CD4-positive, alpha-beta T cell treated with Interleukin-15 for 4 hours (primary cell): ENCODE measurements at regions not wholly inside any gene's neighbourhood (a gene's known extent, or its start where the extent isn't known, plus 50 kb on each side); places are given as distances from the start of the nearest gene placed in this dataset.
A peak's percentile ranks its signal among the peaks of the same experiment; 100 is the strongest.
"Not testable (repeated sequence)": the region's sequence is repeated elsewhere in the genome, so short reads cannot be mapped to it uniquely, and the experiment has no call there.

Experiments
- DNase-seq: peaks from one replicate; pipeline ENCODE4 v3.0.0-alpha.2; 2020; ENCODE audit warnings: low spot score

DNA sequence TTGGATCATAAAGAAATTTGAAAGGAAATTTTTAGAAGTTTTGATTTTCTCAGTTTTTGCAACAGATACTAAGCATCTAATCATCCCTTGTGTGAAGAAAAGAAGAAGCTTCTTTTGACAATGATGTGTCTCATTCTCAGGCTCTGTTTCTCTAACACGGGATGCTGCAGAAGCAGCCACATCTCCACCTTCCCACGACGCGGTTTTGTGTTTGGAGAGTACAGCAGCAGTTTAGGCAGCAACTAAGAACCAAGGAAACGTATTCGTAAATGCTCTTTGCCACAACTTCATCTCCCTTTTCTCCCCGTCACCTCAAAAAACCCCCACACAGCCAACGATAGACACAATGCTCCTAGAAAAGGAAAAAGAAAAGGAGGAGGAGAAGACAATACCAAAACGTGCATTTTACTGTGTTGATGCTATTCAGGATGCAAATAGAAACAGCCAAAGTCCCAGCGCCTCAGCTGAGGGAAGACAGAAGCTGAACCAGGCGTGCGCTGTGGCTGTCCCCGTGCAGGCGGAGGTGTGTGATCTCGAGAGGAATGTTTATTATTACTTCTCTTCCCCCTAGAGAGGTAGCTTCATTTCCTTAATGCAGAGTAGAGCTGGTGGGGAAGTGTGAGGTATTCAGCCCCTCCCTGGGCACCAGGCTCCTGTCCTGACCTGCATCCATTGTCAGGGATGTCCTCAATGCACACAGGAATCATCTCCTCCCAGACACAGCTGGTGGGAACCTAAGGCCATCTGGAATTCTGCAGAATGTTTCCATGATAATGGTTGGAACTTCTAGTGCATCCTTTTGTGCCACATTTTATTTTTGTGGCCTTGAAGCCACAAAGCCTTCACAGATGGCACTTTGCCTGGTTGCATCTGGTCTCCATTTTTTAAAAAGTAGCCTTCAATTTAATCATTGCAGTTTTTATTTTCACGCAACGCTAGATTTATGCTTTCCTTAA, 174.6 kb upstream of the KLF6 start:
- DNase-seq, result no peak

GRCh38 chr10:3958472-3958996, 173.5 kb upstream of the KLF6 start:
- DNase-seq, result no peak

DNA sequence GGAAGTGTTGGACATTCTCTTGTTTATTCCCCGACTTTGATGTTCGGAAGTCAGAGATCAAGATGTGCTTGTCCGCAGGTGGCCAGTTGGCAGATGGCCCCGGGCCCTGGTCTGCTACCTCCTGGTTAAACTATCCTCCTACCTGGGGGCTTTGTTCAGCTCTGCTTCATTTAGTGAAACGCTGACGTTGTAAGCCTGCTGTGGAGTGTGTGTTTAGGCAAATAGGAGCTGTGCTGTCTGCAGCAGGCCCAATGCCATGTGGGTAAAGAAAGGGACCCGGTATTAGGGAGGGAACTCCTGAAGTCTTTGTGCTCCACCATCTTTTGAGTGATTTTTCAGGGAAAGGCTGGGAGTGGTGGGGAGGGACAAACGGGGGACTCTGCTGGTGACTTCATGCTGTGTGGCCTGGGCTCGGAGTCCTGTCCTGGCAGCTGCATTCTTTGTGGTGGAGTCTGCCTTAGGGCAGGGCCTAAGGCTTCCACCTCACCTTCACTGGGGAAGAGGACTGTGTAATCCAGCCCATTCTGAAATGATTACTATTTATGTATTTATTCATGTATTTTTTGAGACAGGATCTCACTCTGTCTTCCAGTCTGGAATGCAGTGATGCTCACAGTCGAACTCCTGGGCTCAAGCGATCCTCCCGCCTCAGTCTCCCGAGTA, 171.1 kb upstream of the KLF6 start:
- DNase-seq, result no peak

DNA sequence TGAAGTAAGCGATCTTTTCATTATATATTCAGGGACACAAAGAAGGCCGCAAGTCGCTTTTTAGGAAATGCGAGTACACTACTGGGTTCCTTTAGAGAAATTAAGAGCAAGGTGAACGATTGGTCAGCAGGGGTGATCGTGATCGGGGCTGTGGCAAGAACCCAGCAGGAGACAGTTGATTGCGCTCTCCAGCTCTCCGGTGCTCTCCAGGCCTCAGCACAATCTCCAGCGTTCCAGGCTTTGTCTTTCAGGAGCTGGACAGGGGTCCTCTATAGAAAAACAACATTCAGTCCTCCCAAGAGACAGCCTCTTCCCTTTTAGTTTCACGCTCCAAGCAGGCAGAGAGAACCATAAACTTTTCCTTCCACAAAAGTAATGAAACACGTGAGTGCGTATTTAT, 170.5 kb upstream of the KLF6 start:
- DNase-seq, result no peak

DNA sequence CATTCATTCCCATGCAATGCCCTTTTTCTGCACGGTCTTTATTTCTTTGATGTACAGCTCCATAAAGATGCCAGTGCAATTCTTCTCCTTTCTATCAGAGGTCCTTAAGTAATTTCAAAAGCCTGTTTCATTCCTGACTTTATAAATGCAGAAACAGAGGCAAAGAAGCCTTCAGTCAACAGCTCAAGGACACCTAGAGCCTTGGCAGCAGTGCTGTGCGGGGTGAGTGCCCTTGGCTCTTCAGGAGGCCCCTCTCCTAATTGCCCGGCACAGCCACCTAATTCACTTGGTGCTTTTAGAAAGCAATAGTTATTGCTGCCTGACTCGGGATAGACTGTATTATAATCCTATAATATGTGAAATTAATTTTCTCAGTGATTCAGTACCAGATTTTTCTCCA, 169.6 kb upstream of the KLF6 start:
- DNase-seq, result no peak

DNA sequence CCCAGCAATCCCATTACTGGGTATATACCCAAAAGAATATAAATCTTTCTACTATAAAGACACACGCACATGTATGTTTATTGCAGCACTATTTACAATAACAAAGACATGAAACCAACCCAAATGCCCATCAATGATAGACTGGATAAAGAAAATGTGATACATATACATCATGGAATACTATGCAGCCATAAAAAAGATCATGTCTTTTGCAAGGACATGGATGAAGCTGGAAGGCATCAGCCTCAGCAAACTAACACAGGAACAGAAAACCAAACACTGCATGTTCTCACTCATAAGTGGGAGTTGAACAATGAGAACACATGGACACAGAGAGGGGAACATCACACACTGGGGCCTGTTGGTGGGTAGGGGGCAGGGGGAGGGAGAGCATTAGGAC, 169.0 kb upstream of the KLF6 start:
- DNase-seq, result not testable (repeated sequence)

DNA sequence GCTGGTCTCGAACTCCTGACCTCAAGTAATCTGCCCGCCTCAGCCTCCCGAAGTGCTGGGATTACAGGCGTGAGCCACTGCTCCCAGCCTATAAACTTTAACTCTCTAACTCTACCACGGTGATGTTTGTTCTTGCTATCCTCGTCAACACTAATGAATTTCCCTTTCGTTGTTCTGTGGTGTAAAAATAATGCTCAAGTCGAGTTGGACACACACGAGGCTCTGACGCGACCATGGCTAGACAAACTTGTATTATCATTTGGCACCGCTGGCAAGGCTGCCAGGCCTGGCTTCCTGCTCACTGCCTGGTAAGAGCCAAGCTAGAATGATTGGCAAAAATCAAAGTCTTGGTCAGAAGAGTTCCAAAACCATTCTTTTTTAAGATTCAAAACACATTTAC, 167.0 kb upstream of the KLF6 start:
- no peak for DNase-seq

DNA sequence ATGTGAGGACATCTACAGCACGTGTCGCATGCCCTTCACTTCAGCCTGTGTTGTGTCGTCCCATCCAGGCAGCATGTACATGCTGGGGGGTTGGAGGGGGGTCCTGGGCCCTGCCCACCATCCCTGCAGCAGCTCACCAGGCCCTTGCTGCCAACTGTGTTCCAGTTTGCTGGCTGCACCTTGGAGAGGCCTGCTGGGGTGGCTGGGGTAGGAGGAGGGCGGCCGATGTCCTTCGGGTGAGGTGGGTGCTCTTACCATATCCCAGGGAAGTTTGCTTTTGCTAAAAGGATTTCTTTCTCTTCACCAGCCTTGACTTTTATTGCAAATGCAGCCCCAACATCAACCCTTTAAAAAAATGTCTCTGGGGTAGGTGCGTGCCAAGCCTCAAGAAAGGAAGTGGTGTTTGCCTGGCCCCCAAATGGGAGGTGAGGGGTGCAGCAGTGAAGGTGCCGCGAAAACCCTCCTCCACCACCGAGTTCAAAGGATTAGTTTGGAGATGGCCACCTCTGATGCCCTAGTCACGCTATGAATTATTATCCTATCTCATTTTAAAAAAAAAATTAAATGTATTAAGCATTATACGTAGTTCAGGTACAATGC, 165.8 kb upstream of the KLF6 start:
- peak; percentile 65 for DNase-seq

GRCh38 chr10:3949711-3950110, 164.7 kb upstream of the KLF6 start:
- no peak for DNase-seq

DNA sequence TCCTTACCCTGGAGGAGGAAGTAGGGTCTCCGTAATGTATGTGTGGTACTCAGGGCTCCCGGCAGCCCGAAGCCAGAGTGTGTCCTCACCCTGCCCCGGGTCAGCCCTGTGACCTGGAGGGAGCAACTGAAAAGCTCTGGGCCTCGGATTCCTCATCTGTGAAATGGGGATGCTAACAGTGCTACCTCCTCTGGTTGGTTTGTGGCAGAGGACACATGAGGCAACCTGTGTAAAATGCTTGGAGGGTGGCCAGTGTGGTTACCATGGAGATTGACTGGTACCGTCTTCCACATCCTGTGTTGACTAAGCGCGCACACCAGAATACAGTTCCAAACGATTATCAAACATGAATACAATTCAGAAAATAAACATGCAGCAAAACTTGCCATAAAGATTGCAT, 163.8 kb upstream of the KLF6 start:
- peak; percentile 93 for DNase-seq

- DNase-seq, result peak; percentile 34
Measured at GRCh38 chr10:3946234-3947229, 161.5 kb upstream of the KLF6 start.

DNA sequence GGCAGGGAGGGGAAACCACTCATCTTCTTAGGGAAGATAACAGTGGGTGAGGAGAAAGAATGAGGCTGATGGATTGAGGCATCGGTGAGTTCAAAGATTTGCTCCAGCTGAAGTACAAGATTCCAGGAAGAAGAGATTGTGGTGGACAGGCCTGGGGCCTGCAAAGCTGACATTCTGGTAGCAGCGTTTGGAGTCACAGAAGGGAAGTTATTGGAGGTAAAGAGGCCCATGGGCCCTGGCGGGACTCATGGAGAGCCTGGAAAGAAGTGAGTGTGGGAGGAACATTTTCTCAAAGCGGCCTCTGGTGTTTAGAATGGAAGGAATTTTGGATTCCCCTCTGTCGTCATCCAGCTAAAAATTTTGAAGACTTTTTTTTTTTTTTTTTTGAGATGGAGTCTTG, 160.0 kb upstream of the KLF6 start:
- no peak for DNase-seq

DNA sequence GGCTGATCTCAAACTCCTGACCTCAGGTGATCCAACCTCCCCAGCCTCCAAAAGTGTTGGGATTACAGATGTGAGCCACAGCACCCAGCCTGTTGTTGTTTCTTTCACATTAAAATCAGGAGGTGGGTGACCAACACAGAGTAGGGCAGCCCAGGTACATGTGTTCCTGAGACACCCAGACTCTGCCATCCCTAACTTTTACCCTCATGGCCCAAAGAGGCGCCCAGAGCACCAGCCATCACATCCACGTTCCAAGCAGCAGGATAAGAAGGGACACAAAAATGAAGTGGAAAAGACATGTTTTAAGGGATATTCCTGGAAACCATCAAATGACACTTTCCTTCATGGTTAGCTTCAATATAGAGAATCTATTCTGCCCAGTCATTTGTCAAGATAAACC, 159.6 kb upstream of the KLF6 start:
- no peak for DNase-seq

DNA sequence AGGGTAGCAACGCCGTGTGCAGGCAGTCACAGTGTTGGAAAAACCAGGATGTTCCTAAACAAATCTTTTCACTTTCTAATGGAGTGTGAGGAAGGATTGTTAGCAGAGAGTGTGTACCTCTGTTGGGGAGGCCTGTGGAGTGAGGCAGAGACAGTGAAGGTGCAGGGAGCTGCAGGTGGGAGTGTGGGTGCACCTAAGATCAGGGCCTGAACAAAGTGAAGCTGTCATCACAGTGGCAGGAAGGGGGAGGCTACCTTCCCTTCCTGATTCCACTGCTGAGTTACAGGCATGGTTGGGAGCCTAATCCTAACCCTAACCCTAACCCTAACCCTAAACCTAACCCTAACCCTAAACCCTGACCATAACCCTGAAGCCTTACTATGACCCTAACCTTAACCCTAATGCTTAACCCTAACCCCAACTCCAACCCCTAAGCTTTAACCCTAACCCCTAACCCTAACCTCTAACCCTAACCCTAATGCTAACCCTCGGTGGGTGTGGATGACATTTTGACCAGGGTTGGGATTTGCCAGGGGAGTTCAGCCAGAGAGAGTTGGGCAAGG, 158.8 kb upstream of the KLF6 start:
- DNase-seq, result no peak

- no peak for DNase-seq
Measured at GRCh38 chr10:3942937-3943489, 158.0 kb upstream of the KLF6 start.

DNA sequence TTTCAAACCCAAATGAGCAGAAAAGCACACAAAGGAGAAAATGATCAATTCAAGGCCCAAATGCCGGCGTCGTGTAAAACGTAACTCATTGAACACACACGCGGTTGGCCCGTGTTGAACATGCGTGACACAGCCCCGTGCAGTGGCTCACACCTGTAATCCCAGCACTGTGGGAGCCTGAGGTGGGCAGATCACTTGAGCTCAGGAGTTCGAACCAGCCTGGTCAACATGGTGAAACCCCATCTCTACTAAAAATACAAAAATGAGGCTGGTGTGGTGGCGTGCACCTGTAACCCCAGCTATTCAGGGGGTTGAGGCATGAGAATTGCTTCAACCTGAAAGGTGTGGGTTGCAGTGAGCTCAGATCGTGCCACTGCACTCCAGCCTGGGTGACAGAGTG, 156.7 kb upstream of the KLF6 start:
- DNase-seq, result no peak

GRCh38 chr10:3936422-3937040, 151.5 kb upstream of the KLF6 start:
- no peak for DNase-seq

DNA sequence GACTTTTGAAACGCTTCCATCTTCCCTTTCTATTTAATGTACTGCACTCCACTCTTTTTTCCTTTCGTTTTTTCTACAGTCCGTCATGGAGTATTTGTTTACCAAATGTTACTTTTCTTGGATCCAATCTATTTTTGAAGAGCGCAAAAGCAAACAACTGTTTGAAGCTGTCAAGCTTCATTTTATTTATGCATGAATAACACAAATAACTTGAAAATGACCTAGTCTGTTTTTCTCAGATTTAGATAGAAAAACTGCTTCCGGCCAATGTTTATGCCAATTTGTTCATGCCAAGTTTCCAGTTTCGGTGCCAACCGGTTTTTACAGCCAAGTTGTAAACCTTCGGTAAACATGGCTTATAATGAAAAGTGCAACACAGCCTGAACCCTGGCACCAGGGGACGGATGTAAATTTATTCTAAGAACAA, 150.9 kb upstream of the KLF6 start:
- DNase-seq, result no peak

DNA sequence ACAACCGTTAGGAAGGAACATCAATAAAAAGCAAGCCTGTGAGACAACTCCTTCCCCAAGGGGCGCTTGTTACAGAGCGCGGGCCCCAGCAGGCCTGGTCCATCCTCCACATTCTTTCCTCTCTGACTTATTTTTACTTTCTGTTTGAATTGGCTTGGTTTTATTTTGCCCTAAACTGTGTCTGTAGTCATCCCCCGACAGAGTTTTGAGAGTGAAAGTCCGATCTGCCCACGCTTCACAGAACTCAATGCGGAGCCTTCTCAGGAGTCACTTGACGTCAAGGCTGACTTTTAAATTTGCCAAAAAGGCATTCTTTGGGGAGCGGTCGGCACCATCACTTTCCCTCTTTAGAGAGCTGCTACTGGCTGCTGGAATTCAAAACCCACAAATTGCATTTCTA, 150.1 kb upstream of the KLF6 start:
- DNase-seq, result peak; percentile 71

GRCh38 chr10:3933733-3934132, 148.7 kb upstream of the KLF6 start:
- DNase-seq, result no peak
